HG02763 (cell line): ENCODE measurements at regions not wholly inside any gene's neighbourhood (a gene's known extent, or its start where the extent isn't known, plus 50 kb on each side); places are given as distances from the start of the nearest gene placed in this dataset.

Experiments
- ATAC-seq: cut with Tn5 transposase; IDR thresholded peaks from one replicate; pipeline ENCODE4 v1.9.1; 2021; ENCODE audit warnings: mild to moderate bottlenecking, moderate library complexity; ENCODE audit not compliant: unreplicated experiment

DNA sequence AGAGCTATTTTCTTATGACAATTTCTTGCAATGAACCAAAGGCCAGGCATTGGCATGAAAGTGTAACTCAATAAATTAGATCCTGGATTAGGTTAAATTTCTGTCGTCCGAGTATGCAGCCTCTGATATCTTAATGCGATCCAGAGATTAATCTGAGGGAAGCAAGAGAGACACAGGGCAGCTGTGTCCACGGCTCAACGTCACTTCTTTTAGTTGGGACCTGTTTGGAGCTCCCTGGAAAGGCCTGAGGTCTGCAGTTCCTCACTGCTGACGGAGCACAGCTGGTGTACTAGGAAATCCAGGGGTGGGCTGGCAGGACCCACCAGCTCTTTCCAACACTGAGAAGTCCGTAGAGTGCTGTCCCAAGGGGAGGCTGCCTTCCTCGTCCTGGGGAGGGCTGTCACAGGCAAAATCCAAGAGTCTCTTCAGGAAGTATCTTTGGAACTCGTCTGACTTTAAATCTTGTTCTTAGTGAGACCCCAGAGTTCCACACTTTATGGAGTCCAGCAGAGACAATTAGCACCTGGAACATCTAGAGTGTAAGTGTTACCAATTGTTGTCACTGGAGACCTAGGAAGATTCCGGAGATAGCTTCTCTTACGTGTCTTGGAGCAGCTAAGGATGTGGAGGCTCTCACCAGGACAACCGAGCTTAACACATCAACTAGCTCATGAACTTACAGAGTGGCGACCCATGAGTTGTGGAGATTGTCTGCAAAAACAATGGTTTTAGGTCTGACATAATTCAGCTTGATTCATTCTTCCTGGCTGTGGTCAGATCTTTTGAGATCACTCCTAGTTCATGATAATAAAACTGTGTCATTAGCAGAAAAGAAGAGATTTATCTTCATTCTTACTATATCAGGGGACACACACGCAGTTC is 173.7 kb downstream of the ACKR3 start:
- ATAC-seq, result no peak

DNA sequence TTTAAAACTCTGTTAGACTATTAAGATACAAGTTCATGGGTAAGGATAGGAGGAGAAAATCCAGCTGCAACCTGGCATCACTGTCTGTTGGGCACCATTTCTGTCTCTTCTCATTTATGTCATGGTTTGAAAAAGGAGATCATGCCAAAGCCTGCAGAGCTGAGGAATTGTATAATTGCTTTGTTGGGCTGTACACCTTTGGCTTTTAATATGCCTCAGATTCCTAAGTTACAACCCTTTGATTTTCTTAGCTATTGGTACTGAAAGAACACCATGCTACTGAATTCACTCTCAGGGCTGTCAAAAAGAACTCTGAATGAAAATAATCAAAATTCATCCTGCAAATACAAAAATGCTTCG is 174.3 kb downstream of the ACKR3 start:
- ATAC-seq, result no peak

GRCh38 chr2:236744281-236744705 is 174.7 kb downstream of the ACKR3 start:
- ATAC-seq, result no peak

DNA sequence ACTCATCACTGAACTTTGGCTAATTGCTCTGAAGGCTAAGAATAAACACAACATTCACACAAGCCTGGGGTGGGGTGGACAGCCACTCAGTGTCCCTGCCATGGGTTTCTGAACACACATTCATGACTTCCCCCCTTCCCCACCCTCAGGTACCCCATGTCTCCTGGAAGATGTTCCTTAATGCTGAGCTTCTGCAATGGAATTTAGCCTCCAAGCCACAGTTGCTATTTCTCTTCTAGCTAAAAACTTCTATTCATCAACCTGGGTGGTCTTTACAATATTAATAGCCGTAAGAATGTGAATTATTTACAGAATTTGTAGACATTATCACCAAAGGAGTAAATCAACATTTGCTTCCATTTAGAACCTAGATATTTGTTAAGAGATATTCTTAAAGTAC is 175.1 kb downstream of the ACKR3 start:
- ATAC-seq, result no peak

DNA sequence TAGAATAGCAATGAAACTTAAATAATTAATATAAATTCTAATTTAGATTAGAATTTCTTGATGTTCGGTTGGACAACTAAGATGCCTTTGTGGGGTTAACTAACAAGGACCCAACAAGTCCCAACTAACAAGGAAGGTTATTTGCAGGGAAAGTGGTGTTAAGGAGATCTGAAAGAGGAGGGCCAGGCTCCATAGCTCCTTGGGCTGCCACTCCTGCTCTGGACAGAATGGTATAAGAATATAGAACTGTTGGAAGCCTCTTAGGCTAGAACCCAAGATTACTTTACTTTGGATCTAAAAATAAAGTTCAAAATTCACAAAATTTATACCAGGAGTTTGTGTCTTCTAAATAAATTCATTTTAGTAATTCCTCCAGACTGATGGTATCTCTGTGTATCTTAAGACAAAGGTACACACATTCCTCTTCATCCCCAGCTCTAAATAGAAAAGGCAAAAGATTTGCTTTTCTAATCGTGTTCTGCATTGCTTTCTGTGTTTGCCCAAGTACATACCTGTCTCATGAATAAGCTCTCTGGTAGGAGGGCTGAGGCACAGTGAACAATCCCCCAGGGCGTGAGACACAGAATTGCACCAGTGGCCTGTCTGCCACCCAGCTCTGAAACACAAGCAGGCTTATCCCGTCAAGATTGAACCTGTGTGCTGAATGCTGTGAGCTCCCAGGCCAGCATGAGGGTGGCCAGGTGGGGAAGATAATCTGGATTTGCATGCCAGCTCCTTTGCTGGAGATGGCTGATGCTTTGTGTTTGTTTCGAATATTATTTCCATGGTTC is 176.0 kb downstream of the ACKR3 start:
- ATAC-seq, result no peak

GRCh38 chr2:236746833-236747232 is 177.2 kb downstream of the ACKR3 start:
- ATAC-seq, result no peak

DNA sequence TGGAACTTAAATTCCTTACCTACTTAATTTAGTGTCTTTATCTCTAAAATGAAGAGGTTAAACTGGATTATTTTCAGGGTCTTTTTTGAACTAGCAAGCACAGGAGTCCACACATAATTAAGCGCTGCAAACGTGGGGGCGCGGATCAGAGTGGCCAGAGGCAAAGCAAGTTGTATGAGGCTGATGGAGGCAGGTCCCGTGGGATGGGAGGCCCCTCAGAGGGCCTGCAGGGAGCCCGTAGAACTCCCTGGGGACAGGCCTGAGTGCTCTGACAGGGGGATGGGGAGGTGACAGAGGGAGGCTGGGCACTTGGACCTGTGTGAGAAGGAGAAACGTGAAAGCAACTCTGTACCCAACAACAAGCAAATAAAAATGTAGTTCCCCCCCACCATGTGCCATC is 177.8 kb downstream of the ACKR3 start:
- no peak for ATAC-seq

DNA sequence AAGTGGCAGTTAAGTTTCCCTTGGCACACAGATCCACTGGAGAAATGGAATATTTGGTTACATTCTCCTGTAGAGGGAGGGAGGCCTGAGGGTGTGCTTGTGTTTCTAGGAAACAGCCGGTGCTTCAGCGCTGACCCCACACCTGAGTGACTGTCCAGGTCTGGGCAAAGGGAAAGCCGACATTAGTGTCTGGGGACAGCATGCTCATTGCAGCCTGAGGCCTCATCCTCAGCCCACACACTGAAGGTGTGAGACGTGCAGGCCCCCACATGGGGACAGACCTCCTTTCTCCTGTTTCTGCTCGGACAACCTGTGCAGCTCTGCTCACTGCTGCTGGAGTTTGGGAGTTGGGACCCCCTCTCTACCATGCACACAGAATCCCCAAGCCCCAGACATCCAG is 178.3 kb downstream of the ACKR3 start:
- no peak for ATAC-seq

- no peak for ATAC-seq
Measured at GRCh38 chr2:236748385-236748784, 178.8 kb downstream of the ACKR3 start.

GRCh38 chr2:236748801-236749200 is 179.2 kb downstream of the ACKR3 start:
- ATAC-seq, result no peak

DNA sequence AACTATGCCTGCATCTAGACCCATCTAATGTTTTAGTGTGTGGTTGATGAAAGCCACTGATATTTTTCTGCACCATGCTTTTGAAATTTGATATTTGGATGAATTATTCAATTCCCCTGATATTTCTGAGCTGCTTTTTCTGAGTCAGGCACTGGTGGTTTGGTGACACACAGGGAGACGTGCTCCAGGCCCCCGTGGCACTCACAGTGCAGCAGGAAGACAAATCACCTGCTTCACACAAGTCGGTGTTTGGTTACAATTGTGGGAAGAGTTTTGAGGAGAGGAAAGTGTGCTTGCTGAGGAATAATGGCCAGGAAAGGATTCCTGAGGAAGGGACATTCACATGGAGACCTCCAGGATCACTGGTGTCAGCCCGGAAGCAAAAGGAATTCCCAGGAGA is 179.7 kb downstream of the ACKR3 start:
- no peak for ATAC-seq

DNA sequence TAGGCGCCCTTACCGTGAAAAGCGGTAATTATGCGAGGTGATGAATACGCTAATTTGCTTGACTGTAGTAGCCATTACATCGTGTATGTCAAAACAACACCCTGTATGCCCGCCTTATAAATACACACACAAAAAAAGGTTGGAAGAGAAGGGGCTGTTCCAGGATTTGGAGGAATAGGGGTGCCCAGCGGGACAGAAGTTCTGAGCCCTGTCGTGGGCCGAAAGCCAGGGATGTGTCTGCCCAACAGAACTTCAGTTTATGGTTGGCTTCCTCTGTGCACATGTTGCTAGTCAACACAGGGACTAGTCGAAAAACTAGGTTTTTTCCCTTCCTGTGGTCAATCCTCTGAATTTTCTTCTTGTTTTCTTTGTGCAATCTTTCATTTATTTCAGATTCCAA is 182.5 kb downstream of the ACKR3 start:
- no peak for ATAC-seq

GRCh38 chr2:236753606-236754270 is 184.1 kb downstream of the ACKR3 start:
- ATAC-seq, result no peak

DNA sequence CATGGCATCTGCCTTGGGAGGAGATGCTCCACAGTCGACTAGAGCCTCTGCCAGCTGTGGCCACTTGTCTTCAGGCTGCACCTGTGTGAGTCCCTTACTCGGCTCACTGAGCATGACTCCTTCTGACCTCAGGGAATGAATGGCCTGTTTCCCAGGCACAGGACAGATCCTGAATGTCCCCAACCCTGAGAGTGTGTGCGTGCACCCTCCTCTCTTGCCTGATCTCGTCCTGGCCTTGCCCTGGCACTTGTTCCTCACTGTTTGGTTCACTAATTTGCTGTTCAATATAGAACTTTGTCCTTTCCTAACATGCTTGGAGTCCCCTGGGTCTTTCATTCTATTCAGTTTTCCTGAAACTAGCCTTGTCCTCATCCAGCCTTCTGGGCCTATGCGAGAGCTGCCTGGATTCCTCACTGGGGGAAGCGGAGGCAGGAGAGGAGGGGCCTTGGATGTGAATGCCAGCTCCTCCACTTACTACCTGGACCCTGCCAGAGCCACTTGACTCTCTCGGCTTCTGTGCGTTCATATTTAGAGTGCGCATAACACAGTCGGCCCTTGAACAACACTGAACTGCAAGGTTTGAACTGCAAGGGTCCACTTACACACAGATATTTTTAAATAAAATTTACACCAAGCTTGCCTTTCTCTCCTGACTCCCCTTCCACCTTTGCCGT is 184.8 kb downstream of the ACKR3 start:
- no peak for ATAC-seq

GRCh38 chr2:236755278-236755840 is 185.7 kb downstream of the ACKR3 start:
- ATAC-seq, result no peak

DNA sequence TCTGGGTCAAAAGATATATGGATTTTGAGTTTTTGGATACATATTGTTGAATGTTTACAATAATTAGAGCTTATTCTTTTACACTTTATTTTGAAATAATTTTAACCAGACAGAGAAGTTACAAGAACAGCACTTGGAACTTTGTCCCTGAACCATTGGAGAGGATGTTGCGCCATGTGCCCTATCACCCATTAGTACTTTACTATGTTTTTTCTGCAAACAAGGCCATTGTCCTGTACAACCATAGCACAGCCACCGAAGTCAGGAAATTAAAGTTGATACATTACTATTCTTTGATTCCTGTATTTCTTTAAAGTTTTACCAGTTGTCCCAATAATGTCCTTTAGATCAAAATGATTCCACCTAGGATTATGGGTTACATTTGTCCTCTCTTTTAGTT is 188.8 kb downstream of the ACKR3 start:
- ATAC-seq, result no peak

- ATAC-seq, result no peak
Measured at GRCh38 chr2:236760246-236760645, 190.6 kb downstream of the ACKR3 start.

DNA sequence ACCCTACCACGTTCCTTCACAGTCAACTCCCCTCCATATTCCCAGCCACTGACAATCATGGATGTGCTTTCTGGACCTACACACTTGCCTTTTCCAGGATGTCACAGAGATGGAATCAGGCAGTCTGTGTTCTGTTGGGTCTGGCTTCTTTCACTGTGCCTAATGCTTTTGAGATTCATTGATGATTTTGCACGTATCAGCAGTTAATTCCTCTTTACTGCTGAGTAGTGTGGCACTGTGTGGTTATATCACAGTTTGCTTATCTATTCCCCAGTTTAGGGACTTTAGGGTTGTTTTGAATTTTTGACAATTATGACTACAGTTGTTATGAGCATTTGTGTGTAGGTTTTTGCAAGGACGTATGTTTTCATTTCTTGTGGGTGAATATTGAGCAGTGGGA is 191.7 kb downstream of the ACKR3 start:
- no peak for ATAC-seq

GRCh38 chr2:236762628-236763027 is 193.0 kb downstream of the ACKR3 start:
- no peak for ATAC-seq

DNA sequence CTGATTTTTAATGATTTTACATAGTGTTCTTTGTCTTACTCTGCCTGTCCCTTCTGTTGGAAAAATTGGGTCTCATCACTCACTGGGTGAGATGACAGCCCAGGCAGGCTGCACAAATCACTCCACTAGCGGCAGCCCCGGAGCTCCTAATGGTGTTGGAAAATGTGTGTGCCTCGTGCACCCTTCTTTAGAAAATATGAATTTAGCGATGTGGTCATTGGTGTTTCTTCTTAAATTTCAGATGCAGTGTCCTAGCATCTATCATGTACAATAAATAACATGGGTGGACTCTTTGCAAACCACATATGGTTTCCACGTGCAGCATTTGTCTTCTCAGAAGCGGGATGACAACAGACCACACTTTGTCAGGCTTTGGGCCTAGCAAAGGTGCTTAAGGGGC is 194.2 kb downstream of the ACKR3 start:
- no peak for ATAC-seq

DNA sequence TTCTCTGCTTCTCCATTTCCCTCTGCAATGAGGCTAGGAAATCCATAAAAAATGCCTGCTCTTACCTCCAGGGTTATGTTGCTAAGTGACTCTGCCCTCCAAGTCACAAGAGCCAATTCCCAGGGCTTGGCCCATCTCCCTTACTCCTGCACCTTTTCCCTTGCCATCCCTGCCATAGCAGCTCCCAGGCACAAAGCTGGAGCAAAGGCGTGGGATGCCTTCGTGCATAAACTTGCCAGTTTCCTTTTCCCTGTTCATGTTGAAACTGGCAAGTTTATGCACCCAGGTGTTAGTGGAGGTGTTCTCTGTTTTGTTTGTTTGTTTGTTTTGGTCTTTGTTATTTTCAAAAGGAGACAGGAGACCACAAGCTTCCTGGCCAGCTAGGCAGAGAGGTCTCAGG is 195.1 kb downstream of the ACKR3 start:
- no peak for ATAC-seq
